NCI-H2227 (cell line): ENCODE measurements at regions not wholly inside any gene's neighbourhood (a gene's known extent, or its start where the extent isn't known, plus 50 kb on each side); places are given as distances from the start of the nearest gene placed in this dataset.

Experiments
- DNase-seq: peaks from one replicate; lab custom pipeline; 2025; ENCODE audit not compliant: unreplicated experiment; lab: John Stamatoyannopoulos, UW

DNA sequence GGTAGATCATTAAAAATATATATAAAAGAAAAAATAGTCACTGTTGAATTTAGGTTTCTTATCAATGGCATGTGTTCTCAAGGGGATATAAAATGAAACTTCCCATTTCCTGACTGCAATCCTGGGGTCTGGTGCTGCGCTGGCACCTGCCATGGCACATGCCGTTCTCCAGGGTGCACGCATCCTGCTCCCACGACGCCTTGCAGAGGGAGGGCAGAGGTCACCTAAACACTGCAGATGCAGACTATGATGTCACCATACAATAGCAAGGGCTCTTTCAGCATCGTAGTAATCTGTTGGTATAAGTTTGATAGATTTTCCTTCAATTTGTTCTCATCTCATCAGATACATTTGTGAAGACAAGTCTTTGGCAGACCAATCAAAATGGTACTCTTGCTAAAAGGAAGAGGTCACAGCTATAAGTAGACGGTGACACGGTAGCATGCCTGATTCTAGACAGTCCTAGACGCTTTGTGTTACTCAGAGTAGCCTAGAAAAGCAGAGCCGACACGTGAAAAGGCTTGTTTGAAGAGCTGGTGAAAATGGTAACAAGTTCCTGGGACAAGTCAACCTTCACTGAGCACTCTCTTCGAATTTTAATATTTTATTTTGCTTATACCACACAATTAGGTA, 761.4 kb downstream of the DCDC2C start:
- no peak for DNase-seq

- DNase-seq, result no peak
These were observed 762.3 kb downstream of the DCDC2C start for GRCh38 chr2:4465671-4466070.

GRCh38 chr2:4475618-4476017, 772.2 kb downstream of the DCDC2C start:
- no peak for DNase-seq

DNA sequence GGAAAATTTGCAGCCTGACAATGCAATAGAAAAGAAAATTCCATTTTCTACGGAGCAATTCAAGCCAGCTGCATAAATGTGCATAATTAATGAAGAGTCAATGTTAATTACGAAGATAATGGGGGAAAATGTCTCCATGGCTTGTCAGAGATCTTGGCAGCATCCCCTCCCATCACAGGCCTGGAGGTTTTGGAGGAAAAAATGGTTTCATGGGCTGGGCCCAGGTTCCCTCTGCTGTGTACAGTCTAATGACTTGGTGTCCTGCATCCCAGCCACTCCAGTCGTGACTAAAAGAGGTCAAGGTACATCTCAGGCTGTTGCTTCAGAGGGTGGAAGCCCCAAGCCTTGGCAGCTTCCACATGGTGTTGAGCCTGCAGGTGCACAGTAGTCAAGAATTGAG, 779.7 kb downstream of the DCDC2C start:
- DNase-seq, result no peak

- no peak for DNase-seq
These were observed 783.6 kb downstream of the DCDC2C start for GRCh38 chr2:4486971-4487370.

- DNase-seq, result no peak
These were observed 796.1 kb downstream of the DCDC2C start for GRCh38 chr2:4499316-4500030.

DNA sequence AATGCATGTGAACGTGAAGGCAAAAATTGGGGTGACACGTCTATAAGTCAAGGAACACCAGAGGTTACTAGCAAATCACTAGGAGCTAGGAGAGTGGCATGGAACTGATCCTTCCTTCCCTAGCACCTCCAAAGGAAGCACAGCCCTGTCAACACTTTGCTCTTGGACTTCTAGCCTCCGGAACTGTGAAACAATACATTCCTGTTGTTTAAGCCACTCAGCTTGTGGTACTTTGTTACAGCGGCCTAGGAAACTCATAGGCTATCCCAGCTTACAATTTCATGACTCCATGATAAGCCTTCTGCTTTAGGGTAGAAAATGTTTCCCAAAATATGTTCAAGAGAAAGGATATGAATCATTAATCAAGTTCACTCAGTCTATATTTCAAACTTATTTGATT, 798.1 kb downstream of the DCDC2C start:
- DNase-seq, result no peak

- DNase-seq, result no peak
These were observed 799.0 kb downstream of the DCDC2C start for GRCh38 chr2:4502230-4502843.

DNA sequence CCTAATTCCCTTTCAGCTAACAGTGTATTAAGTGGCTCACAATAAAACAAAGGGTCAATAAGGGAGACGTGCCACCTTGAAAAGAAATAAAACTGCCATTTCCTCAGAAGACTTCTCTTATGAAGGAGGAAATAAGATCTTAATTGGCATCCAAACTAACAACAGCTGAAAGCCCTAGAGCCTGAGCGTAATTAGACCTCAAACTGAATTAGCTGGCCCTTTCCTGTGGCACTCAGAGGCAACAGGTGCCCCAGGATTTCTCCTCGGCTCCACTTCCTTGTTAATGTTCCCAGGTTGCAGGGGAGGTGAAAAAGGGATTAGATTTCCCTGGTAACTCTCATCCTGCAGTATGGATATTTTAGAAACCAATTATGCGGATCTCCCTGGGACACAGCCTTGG, 804.3 kb downstream of the DCDC2C start:
- DNase-seq, result no peak

- no peak for DNase-seq
These were observed 812.7 kb downstream of the DCDC2C start for GRCh38 chr2:4515871-4516761.

DNA sequence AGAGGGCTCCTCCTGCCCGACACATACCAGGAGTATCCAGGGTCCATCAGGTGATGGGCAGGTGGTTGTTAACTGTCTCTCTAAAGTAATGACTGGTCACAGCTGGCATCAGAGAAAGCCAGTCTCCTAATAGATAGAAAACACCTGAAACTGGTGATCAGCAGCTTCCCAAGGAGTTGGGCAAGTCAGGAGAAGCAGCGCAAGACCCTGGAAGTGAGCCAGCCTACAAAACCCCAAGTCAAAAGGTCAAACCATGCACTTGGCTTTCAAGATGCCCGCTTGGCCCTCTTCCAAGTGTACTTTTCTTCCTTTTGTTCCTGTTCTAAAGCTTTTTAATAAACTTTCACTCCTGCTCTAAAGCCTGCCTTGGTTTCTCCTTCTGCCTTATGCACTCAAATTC, 815.2 kb downstream of the DCDC2C start:
- DNase-seq, result no peak

DNA sequence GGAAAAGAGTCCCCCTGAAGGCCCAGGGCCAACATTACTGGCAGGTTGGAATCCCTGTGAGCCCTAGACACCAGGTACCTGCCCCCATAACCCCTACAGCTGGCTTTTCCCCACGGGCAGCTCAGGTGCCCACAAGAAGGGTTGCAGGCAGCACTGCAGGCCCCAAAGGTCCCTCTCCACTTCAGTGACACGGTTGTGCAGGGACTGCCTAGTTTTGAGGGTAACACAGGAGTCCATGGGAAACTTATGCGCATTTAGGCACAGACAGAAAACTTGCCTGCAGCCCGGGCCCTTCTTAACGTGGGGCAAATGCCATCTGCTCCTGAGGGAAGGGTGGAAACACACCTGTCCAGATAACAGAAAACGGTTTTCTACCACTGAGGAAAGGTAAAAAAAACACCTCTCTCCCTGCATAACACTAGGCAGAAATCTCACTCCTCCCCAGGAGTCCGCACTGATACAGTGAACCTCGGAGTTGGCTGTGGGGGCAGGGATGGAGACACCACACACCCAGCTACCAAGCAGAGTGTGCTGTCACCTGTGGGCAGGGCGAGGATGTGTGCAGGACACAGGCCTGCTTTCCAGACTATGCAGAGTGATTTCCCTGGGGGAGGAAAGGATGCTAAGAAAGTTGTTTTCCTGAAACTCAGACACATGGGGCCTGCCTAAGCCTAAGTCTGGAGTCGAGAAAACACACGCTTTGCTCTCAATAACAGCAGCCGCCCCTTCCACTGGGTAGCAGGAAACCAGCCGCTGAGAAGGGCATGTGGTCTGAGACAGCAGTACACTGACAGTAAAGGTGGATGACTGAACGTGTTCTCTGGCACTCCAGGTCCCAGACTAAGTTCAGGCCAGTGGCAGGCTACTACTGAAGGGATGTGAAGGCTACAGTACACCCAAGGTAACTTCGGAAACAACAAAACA, 819.4 kb downstream of the DCDC2C start:
- no peak for DNase-seq

DNA sequence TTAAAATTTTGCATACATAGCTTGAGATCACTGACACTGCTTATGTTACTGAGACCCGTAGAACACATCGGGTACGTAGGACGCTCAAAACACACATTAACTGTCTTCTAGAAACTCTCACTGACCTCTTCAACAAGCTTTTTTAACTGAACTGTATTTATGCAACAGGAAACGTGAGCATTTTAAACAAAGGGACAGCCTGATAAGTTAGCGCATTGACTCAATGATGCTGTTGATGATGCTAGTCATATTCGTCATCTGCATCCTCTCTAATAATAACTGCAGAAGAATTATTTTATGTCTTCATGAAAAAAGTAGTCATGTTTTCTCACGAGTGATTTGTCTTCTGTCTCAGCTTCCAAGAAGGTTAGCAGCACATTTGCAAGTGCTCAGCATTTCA, 824.0 kb downstream of the DCDC2C start:
- DNase-seq, result no peak

- no peak for DNase-seq
These were observed 824.9 kb downstream of the DCDC2C start for GRCh38 chr2:4528246-4528645.

DNA sequence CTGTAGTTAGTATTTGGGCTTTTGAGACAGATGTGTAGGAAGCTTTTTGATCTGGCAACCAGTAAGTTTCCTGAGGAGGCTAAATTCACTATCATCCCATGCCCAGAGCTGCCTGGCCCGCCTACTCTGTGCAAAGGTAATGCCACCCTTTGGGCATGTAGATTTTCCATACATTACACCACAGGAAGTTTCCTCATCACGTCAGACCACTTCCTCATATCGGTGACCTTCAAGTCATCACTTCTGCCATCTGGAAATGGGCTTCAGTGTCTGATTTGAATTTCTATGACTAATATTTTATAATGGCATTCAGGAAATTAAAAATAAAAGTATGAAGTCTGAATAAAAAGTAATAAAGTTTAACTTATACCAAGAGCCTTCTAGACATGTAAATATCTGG, 825.4 kb downstream of the DCDC2C start:
- DNase-seq, result no peak

DNA sequence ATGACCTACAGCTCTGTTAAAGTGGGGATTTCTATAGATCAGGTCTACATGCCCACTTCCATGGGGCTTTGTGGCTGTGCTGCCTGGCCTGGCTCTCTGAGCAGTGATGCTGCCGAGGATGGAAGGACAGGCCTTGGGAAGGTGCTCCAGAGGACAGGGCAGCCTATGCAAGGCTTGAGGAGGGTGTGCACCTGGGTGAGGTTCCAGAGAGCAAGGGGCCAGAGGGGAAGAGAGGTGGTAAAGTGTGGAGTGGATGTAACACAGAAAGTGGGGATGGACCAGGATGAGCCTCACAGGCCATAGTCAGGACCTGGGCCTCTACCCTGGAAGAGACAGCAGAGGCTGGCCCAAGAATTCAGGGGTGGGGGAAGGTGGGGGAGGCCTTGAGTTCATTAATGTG, 826.4 kb downstream of the DCDC2C start:
- DNase-seq, result no peak

DNA sequence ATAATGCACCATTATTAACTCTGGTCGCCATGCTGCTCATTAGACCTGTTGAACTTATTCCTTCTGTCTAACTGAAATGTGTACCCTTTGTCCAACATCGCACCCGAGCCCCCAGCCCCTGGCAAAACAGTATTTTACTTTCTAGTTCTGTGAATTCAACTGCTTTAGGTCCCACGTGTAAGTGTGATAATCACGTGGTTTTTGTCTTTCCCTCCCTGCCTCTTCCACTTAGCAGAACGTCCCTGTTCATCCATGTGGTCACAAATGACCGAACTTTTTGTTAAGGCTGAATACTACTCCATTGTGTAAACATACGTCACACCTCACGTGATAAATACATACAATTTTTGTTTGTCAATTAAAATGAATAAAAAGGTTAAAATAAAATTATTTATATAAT, 826.9 kb downstream of the DCDC2C start:
- no peak for DNase-seq

DNA sequence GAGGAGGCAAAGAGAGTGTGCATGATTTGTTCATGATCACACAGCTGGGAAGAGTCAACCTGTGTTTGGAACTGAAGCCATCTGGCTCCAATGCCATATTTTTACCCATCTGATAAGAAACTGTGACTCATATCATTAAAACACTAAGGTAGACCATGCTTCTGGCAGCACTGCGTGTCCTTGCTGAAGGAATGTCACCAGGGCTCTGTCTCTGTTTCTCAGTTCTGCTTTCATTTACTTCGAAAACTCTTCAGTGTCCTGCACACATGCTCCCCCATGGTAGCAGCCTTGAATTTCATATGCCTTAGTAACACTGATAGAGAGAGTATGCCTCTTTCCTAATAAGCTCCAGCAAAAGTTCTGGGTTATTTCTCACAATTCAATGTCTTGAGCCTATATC, 830.4 kb downstream of the DCDC2C start:
- DNase-seq, result no peak

GRCh38 chr2:4539121-4539520, 835.7 kb downstream of the DCDC2C start:
- no peak for DNase-seq

DNA sequence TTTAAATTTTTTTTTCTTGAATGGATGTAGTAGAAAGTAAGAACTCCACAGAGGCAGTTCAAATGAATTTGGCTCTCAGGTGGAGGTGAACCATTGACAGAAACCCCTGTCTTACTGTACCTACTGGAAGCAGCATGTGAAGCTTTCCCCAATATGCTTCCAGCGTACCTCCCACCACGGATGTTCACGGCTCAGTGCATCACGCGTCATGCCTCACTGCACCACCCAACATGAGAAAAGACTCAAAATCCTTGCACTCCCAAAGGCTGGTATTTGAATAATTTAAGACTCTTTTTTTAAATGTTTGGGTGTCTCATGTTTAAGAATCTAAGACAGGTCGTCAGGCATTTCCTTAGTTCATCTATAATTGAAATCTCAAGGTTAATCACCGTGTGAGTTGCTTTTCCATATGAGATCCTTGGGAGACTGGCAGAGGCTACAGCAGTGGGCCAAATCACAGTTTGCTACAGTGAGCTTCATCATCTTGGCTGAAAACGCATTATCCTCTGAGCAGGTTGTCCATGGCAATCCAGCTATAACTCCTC, 846.4 kb downstream of the DCDC2C start:
- DNase-seq, result no peak
